ENCODE measurements at regions not wholly inside any gene's neighbourhood (a gene's known extent, or its start where the extent isn't known, plus 50 kb on each side); places are given as distances from the start of the nearest gene placed in this dataset. TPM values are rescaled to one million over a fixed set of nuclear protein-coding genes. Genes with fewer than 3 reads are reported as not detected.
"Not testable (repeated sequence)": the region's sequence is repeated elsewhere in the genome, so short reads cannot be mapped to it uniquely, and the experiment has no call there.

GRCh38 chr20:53647286-53647821 lies 53.7 kb upstream of the ZNF217 start:
- no peak for DNase-seq (ENCODE audit: low read depth)
- no peak overlapping the region for H3K4me3 ChIP-seq (ENCODE audit: low read depth, low read length)
- TF ChIP-seq, protein P1, sequence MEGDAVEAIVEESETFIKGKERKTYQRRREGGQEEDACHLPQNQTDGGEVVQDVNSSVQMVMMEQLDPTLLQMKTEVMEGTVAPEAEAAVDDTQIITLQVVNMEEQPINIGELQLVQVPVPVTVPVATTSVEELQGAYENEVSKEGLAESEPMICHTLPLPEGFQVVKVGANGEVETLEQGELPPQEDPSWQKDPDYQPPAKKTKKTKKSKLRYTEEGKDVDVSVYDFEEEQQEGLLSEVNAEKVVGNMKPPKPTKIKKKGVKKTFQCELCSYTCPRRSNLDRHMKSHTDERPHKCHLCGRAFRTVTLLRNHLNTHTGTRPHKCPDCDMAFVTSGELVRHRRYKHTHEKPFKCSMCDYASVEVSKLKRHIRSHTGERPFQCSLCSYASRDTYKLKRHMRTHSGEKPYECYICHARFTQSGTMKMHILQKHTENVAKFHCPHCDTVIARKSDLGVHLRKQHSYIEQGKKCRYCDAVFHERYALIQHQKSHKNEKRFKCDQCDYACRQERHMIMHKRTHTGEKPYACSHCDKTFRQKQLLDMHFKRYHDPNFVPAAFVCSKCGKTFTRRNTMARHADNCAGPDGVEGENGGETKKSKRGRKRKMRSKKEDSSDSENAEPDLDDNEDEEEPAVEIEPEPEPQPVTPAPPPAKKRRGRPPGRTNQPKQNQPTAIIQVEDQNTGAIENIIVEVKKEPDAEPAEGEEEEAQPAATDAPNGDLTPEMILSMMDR (IDR thresholded peaks at IDR 0.05; ENCODE audit: insufficient read depth, low read depth, low read length): no peak

- DNase-seq (ENCODE audit: low read depth): no peak
- no peak overlapping the region for H3K4me3 ChIP-seq (ENCODE audit: low read depth, low read length)
- TF ChIP-seq, protein P1 (IDR thresholded peaks at IDR 0.05; ENCODE audit: insufficient read depth, low read depth, low read length): no peak
These were observed 52.9 kb upstream of the ZNF217 start for GRCh38 chr20:53646550-53646949.

DNA sequence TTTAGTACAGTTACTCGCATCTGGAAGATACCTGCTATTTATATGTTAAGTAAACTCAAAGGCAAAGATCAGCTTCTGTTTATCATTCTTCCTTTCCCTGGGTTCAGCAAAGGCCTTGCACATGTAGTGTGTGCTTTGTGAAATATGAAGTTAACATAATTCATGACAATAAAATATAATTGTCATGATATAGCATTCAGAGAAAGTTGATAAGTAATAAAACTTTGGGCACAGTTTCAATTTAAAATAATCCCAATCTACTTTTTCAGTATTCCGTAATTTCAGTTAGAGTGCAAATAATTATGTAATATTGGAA lies 51.9 kb upstream of the ZNF217 start:
- TF ChIP-seq, protein P1 (IDR thresholded peaks at IDR 0.05; ENCODE audit: insufficient read depth, low read depth, low read length): no peak
- H3K4me3 ChIP-seq (ENCODE audit: low read depth, low read length): no peak overlapping the region
- no peak for DNase-seq (ENCODE audit: low read depth)

GRCh38 chr20:53644108-53644507 lies 50.5 kb upstream of the ZNF217 start:
- not testable (repeated sequence) for DNase-seq (ENCODE audit: low read depth); H3K4me3 ChIP-seq (ENCODE audit: low read depth, low read length)

Small RNA genes in the stretch of these regions (small RNA-seq; reads per million reads assigned to genes)
- gene RNU7-14P: not detected

All from fibroblast of villous mesenchyme (primary cell).